Breast epithelium (tissue), 4 donors: ENCODE measurements at regions not wholly inside any gene's neighbourhood (a gene's known extent, or its start where the extent isn't known, plus 50 kb on each side); places are given as distances from the start of the nearest gene placed in this dataset.

Experiments used
- DNase-seq, 2 donors: peaks; one replicate each; pipeline ENCODE4 v3.0.0-alpha.2; 2019; ENCODE audit warnings: low spot score in 2 of 2
- H3K27ac ChIP-seq, 2 donors: fragments of 200-600 bp; sonication (generic) in 1 of 2; one replicate each; pipeline ENCODE4 v1.5.1; 2016 to 2019; ENCODE audit warnings: mild to moderate bottlenecking in 1 of 2
- H3K27me3 ChIP-seq, 2 donors: fragments of 200-600 bp; sonication (generic) in 1 of 2; one replicate each; pipeline versions ENCODE4 v1.5.1 to v1.6.0; 2017 to 2019; ENCODE audit warnings: control low read depth in 1 of 2, mild to moderate bottlenecking in 1 of 2
- H3K36me3 ChIP-seq: fragments of 200-600 bp; one replicate; pipeline ENCODE4 v1.5.1; 2019
- H3K4me1 ChIP-seq, 2 donors: fragments of 200-600 bp; sonication (generic); one replicate each; pipeline ENCODE4 v1.5.1; 2016 to 2019; ENCODE audit warnings: control low read depth in 1 of 2
- H3K4me3 ChIP-seq, 3 donors: fragments of 200-600 bp; sonication (generic); 1 replicate in 2 of 3; 2 replicates in 1 of 3; pipeline ENCODE4 v1.5.1; 2016 to 2019; ENCODE audit warnings: mild to moderate bottlenecking in 3 of 3, moderate library complexity in 2 of 3
- H3K9me3 ChIP-seq, 2 donors: fragments of 200-600 bp; sonication (generic) in 1 of 2; one replicate each; pipeline ENCODE4 v1.5.1; 2016 to 2019; ENCODE audit warnings: control low read depth in 1 of 2
- CTCF ChIP-seq, 3 donors: fragments of 450-650 bp; IDR thresholded peaks; one replicate each; pipeline ENCODE4 v1.5.1; 2016 to 2017; ENCODE audit warnings: antibody characterized with exemption in 3 of 3, mild to moderate bottlenecking in 3 of 3, moderate library complexity in 3 of 3
- POLR2A ChIP-seq: fragments of 450-650 bp; IDR thresholded peaks from one replicate; pipeline ENCODE4 v1.6.1; 2016; ENCODE audit warnings: antibody characterized with exemption, mild to moderate bottlenecking, moderate library complexity
- POLR2AphosphoS5 ChIP-seq, 3 donors: sonication (generic); formaldehyde crosslinking; IDR thresholded peaks; one replicate each; pipeline ENCODE4 v1.6.1; 2017; ENCODE audit warnings: antibody characterized with exemption in 3 of 3
- intact Hi-C: fragments of 100-400 bp; cut with DNase I; formaldehyde crosslinking; loops from one replicate; pipeline ENCODE4 v1.15.1; 2023; ENCODE audit warnings: low total_unique reads

GRCh38 chr1:187771396-187771795 lies 942.6 kb downstream of the PLA2G4A start:
- Histone ChIP-seq H3K9me3 (no peaks in the 10 kb centered on the region), H3K36me3 (no peaks in the 10 kb centered on the region), H3K27ac (no peak overlapping the region), H3K27me3 (no peaks in the 10 kb centered on the region), H3K4me1 (no peaks in the 10 kb centered on the region), H3K4me3 (no peak overlapping the region)
- no peak for DNase-seq
- intact Hi-C loops = no loop called here
- TF ChIP-seq POLR2A (no peak), POLR2AphosphoS5 (IDR thresholded peaks at IDR 0.05) (no peak), CTCF (IDR thresholded peaks at IDR 0.05) (no peak)

GRCh38 chr1:187773168-187773567 lies 944.4 kb downstream of the PLA2G4A start:
- intact Hi-C loops = no loop called here
- H3K27me3 ChIP-seq = no peaks in the 10 kb centered on the region
- TF ChIP-seq CTCF (IDR thresholded peaks at IDR 0.05) = no peak
- TF ChIP-seq POLR2A = no peak
- TF ChIP-seq POLR2AphosphoS5 (IDR thresholded peaks at IDR 0.05) = no peak
- H3K9me3 ChIP-seq = no peaks in the 10 kb centered on the region
- no peaks in the 10 kb centered on the region for H3K36me3 ChIP-seq
- DNase-seq = no peak
- H3K4me3 ChIP-seq = no peak overlapping the region
- no peak overlapping the region for H3K27ac ChIP-seq
- no peaks in the 10 kb centered on the region for H3K4me1 ChIP-seq

- TF ChIP-seq CTCF (IDR thresholded peaks at IDR 0.05) (no peak), POLR2AphosphoS5 (IDR thresholded peaks at IDR 0.05) (no peak), POLR2A (no peak)
- no peaks in the 10 kb centered on the region for H3K4me1 ChIP-seq
Measured at GRCh38 chr1:187787736-187788135, 959.0 kb downstream of the PLA2G4A start.

GRCh38 chr1:187788718-187789117 lies 960.0 kb downstream of the PLA2G4A start:
- Histone ChIP-seq H3K4me3 (no peak overlapping the region), H3K27ac (no peak overlapping the region), H3K9me3 (no peaks in the 10 kb centered on the region), H3K36me3 (no peaks in the 10 kb centered on the region), H3K4me1 (no peaks in the 10 kb centered on the region), H3K27me3 (no peaks in the 10 kb centered on the region)
- intact Hi-C loops = no loop called here
- DNase-seq = no peak
- TF ChIP-seq CTCF (IDR thresholded peaks at IDR 0.05) = no peak
- no peak for TF ChIP-seq POLR2AphosphoS5 (IDR thresholded peaks at IDR 0.05)
- TF ChIP-seq POLR2A = no peak

More at GRCh38 chr1:187787736-187788135, 959.0 kb downstream of the PLA2G4A start:
- Histone ChIP-seq H3K4me3 (no peak overlapping the region), H3K9me3 (no peaks in the 10 kb centered on the region), H3K27me3 (no peaks in the 10 kb centered on the region), H3K27ac (no peak overlapping the region), H3K36me3 (no peaks in the 10 kb centered on the region)
- DNase-seq = no peak
- intact Hi-C loops = no loop called here

GRCh38 chr1:187790724-187791123 lies 962.0 kb downstream of the PLA2G4A start:
- no peak for TF ChIP-seq POLR2AphosphoS5 (IDR thresholded peaks at IDR 0.05)
- no peak for TF ChIP-seq POLR2A
- TF ChIP-seq CTCF (IDR thresholded peaks at IDR 0.05) = no peak
- DNase-seq = no peak
- no peak overlapping the region for H3K27ac ChIP-seq
- H3K36me3 ChIP-seq = no peaks in the 10 kb centered on the region
- no peak overlapping the region for H3K4me3 ChIP-seq
- no peaks in the 10 kb centered on the region for H3K4me1 ChIP-seq
- H3K27me3 ChIP-seq = no peaks in the 10 kb centered on the region
- intact Hi-C loops = no loop called here
- H3K9me3 ChIP-seq = no peaks in the 10 kb centered on the region
